HG03175 (cell line): ENCODE measurements at regions not wholly inside any gene's neighbourhood (a gene's known extent, or its start where the extent isn't known, plus 50 kb on each side); places are given as distances from the start of the nearest gene placed in this dataset.
A peak's percentile ranks its signal among the peaks of the same experiment; 100 is the strongest.
"Not testable (repeated sequence)": the region's sequence is repeated elsewhere in the genome, so short reads cannot be mapped to it uniquely, and the experiment has no call there.

Experiments
- ATAC-seq: cut with Tn5 transposase; IDR thresholded peaks from one replicate; pipeline ENCODE4 v1.9.1; 2021; ENCODE audit warnings: mild to moderate bottlenecking, moderate library complexity; ENCODE audit not compliant: unreplicated experiment

DNA sequence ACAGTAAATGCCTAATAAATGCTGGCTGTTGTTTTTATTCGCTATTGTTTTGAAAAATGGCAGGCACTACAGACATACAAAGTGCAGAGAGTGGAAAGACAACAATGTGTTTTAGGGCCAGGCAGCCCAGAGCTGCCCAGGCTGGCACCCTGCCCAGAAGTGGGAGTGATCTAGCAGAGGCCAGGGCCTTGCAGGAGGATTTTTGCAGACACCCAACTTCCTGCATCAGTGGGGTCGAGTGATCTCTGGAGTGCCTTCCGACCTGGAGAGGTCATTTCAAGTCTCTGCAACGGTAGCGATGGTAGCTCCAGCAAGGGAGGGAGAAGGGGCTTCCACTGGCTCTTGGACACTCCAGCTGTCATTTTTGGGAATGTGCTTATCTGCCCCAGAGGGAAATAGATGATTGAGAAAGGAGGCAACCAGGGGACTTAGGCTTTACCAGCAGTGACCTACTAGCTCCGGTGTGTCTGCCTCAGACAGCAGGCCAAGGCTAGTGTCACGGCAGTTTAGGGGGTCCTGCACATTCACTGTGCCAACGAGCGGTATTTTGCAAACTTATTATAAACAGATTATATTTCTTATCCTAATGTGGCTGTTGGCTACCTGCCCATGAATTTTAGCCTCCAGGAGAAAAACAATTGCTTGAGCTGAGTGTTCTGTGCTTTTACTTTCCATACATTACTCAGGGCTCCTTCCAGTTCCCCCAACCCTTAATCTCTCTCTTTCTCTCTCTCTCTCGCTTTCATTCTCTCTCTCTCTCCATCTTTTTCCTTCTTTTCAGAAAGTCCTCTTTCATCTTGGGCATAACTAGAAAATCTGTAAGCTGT, 153.9 kb upstream of the PLGLB2 start:
- not testable (repeated sequence) for ATAC-seq

DNA sequence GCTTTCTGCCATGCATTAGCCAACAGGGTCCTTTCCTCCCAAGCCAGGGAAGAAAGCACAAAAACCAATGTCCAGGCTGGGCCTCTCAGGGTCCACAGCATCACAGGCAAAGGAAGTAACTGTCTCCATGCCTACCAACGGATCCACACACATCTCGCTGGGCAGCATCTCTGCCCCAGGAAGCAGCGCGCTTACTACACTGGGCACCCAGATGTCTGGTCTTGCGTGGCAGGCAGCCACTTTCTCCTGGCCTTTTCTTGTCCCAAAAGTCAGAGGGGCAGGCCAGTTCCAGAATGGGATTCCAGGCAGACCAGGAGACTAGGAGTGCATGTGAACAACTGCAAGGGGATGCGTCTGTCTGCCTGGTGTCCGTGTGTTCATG, 153.3 kb upstream of the PLGLB2 start:
- ATAC-seq: not testable (repeated sequence)

DNA sequence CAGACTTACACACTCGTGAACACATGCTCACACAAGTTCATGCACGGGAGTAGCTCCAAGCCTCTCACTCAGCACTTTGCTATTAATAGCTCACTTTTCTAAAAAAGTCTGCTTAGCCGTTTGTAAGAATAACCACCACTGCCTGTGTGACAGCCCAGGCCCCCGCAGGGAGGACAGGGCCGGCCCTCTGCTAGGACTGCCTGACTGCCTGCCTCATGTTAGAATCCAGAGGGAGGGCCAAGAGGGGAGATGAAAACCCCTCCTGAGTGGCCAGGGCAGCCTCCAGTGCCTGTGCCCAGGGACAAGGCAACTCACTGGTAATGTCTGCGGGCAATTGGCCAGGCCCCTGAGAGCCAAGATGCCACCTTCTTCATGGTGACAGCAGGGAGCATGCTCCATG, 152.9 kb upstream of the PLGLB2 start:
- ATAC-seq: not testable (repeated sequence)

DNA sequence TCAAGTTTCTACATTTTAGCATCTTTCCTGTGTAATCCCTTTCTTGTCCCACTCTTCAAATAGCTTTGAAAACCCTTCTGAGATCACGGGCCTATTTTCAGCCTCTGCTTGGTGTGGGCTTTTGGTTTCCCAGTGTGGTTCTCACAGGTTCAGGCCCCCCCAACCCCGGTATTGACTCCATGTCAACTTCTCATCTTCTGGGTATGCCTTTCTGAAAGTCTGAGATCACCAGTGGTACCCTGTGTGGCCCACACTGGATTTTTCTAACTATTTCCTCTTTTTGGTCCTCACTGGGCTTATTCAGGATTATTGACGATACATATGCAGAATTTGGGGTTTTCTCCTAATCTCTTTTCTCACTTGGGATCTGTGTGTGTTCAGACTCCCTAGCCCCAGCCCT, 146.9 kb upstream of the PLGLB2 start:
- ATAC-seq: not testable (repeated sequence)

DNA sequence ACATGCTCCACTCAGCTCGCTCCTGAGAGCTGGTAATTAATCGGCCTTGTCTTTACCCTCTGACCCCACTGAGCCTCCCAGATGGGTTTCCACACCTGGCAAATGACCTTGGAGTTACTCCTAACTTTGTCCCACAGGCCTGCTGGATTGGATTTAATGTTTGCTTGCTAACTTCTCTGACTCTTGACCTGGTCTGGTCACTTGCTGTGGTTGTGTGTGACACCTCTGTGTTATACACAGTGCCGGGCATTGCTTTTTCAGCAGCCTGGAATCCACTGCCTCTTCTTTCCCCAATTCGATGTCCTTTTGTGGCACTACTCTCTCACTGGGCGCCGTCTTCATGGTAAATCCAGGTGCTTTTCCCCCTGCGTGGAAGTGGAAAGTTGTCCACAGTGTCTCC, 145.8 kb upstream of the PLGLB2 start:
- not testable (repeated sequence) for ATAC-seq

DNA sequence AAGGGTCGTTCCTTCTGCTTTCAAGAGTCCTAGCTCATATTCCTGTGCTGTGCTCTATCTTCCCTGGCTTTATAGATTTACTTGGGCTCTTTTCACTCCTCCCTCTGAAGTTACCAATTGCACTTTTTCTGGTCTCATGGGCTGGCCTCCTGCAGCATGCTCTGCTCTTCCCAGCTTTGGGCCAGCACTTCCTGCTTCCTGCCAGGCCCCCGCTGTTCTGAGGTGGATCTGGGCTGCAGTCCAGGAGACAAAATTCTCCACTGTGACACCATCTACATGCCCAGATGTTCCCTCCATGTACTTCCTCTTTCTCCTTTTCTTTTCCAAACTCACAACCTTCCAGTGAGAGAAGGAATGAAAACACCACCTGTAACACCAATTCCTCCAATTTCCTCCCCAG, 145.2 kb upstream of the PLGLB2 start:
- not testable (repeated sequence) for ATAC-seq

DNA sequence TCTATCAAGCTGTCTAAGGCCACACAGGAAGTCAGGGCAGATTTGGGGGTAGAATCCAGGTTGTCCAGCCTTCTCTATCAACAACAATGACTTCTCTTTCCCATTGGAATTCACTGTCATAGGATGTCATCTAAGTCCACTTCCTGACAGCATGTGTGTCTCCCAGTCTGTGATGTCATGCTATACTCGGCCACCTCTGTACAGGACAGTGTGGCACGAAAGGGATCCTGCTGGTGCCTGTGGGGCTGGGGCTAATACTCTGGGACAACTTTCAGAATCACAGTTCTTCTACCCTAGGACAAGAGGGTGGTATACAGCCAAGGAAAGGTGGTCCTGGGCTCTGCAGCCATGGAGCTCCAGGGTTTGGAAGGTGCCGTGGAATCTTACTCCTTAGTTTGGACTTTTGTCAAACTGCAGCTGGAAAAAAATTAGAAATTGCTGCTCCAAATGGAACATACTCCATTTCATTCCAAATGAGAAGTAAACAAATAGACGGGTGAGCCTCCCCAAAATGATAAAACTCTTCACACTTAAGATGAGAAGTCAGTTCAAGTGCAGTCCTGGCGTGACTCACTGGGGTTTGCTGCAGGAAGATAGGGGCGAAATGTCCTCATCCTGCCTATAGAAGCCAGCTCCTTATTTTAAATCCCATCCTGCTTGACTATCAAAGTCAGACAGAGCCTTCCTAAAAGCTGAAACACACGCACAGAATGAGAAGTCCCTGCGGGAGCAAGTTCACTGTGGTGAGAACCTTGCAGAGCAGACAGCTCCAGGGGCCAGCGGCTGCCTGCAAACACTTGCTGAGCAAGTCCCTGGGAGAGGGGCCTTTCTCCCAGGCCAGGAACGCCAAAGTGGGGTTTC, 144.2 kb upstream of the PLGLB2 start:
- ATAC-seq: not testable (repeated sequence)

DNA sequence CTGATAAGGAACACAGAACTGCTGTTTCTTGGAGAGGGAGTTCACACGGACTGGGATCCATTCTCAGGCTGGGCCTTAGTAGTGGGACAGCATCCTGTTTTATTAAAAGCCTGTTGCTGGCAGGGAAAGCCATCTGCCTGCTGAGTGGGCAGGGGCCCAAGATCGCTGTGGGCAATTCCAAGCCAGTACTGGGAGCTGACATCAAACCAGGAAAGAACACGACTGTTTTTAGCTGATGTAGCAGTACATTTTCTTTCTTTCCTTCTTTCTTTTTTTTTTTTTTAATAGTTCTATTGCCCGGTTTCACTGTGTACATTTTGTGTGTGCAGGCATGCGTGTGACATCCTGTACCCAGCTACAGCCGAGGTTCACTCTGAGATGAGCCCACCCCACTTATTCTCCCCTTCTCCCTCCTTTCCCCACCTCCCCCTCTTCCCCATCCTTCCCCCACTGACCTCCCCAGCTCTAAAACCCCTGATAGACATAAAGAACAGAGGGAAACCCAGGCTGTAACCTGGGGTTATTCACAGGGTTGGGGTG, 143.5 kb upstream of the PLGLB2 start:
- not testable (repeated sequence) for ATAC-seq

DNA sequence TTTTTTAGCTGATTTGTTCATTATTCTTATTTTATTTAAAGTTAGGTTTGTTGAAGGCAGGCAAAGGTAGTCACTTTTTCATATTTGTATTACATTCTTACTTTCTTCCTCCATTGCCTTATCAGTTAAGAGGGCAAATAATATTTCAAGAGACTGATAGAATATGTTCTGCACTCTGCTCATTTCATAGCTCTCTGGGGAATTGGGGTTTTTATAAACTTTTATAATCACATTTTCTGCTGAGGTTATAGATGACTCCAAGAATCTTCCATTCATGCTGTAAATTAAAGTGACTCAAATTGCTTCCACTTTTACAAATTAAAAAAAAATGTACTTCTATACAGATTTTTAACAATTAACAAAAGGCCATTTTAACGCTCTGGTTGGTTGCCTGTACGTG, 142.9 kb upstream of the PLGLB2 start:
- ATAC-seq: not testable (repeated sequence)

DNA sequence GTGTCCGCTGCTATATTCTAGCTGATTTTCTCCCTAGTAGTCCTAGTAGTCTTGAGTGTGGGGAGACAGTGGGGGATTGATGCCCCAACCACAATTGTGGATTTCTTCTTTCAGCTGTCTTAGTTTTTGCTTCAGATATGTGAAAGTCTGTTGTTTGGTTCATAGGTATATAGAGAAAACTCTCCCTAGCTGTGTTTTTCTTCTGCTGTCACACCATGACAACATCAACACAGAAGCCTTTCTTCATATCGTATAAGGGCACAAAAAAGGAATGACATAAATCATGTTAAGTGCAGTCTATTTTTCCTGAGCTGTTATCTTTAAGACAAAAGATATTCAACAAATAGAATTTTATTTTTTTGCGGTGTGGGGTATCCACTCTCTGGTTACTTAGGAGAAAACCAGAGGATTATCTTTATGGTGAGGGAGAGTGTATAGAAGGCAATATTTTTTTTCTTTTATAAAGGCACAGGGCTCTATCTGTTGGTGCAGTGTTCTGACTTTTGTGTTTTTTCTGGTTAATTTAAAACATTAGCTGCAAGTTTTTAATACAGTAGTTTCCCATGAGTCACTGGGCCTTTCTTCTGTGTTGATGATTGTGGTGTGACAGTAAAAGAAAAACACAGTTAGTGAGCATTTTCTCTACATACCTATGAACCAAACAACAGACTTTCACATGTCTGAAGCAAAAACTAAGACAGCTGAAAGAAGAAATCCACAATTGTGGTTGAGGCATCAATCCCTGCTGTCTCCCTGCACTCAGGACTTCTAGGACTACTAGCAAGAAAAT, 139.3 kb upstream of the PLGLB2 start:
- ATAC-seq: not testable (repeated sequence)

DNA sequence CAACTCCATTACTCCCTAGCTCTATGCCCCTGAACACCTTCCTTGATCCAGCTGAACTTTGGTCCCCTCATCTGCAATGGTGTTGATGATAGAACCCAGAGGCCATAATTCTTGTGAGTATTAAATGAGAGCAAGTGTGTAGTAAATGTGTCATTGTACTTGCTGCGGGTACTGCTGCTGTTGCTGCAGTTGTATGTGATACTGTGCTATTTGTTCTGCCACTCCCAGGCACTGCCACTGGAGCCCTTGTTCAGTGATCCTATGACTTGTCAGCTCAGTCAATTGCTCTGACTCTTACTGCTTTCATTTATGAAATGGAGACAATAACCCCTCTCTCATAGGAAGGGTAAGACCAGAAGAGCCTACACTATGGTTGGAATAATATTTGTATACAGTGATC, 136.9 kb upstream of the PLGLB2 start:
- ATAC-seq: not testable (repeated sequence)

DNA sequence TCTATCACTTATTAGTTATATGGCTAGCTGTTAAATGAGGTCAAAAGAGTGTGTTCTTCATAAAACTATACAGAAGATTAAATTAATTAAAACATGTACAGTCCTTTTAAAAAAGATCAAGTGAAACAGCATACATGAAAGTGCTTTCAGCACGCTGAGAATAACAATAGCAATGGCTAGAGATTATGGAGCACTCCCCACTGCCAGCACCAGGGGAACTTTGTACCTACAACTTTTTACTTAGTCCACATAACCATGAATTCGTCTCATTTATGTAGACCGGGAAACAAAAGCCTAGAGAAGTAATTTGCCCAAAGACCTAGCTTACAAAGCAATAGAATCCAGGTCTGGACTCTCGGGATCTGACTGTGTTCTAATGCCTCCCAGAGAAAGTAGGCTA, 136.5 kb upstream of the PLGLB2 start:
- ATAC-seq: not testable (repeated sequence)

DNA sequence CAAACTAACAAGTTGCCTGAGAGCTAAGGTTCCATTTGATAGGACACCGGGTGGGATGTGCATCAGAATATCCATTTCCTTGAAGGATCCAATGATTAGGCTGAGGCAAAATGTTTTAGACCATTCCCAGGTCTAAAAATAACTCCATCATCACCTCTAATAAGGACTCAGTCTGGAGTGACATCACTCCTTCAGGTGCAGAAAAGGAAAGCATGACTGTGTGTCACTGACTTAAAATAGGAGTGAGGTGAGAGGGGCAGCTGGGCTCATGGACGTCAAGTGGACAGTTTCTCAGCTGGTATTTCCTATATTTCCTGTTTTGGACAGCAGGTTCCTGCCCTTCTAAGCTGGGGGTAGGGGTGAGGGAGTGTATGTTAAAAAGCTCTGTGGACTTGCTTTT, 135.9 kb upstream of the PLGLB2 start:
- not testable (repeated sequence) for ATAC-seq

DNA sequence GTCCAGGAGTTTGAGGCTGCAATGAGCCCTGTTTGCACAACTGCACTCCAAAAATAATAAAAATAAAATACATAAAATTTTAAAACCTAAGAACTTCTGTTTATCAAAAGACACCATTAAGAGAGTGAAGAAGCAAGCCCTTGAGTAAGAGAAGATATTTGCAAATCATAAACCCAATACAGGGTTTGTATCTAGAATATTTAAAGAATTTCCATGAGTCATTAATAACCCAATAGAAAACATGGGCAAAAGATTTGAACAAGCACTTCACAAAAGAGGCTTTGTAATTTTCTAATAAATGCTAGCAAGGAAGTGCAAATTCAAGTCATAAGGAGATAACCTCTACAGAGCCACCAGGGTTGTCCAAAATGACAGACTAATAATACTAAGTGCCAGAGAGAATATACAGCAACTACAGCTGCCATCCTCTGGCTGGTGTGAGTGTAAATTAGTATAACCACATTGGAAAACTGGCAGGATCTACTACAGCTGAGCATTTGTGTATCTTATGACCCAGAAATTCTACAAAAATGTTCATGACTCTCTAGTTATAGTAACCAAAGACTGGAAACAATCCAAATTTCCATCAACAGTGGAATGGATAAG, 133.0 kb upstream of the PLGLB2 start:
- not testable (repeated sequence) for ATAC-seq

DNA sequence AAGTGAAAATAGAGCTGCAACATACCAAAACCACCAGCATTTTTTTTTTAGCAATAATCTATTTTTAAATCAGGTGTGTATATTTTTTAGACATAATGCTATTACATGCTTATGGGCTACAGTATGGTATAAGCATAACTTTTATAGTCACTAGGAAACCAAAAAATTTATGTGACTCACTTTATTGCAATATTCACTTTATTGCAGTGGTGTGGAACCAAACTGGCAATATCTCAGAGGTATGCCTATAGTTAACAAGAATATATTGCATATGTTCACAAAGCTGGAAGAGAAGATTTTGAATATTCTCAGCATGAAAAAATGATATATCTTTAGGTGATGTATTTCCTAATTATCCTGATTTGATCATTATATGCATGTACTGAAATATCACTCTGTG, 128.8 kb upstream of the PLGLB2 start:
- ATAC-seq: not testable (repeated sequence)

DNA sequence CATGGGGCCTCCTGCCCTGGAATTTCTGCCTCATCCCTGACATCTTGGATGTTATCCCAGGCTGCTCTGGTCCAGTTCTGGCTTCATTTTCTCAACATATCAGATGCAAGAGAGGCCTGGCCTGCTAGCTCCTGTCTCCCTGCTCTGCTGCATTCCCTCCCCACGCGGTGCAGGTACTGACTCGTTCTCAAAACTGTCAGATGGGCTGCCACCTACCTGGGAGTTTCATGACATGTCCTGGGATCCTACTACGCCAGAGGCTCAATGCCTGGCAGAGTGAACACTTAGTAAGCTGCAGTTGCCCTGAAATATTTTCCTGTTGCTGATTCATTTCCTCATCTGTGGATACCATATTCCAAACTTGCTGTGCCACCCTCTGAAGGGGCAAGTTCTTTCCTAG, 126.7 kb upstream of the PLGLB2 start:
- not testable (repeated sequence) for ATAC-seq

DNA sequence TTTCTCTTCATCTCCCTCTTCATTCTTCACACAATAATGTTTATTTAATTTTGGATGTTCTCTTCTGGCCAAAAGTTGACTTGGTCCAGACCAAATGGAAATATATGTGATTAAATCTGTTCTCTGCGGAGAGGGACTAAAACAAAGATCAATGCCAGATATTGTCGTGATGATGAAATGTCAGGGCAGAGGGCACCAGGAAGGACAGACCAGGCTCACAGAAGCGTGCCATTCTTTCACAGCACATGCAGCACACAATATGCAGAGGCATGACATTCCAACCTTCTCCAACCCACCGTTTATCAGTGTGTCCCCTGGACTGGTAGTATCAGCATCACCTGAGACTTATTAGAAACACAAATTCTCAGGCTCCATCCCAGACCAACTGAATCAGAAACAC, 125.2 kb upstream of the PLGLB2 start:
- not testable (repeated sequence) for ATAC-seq

DNA sequence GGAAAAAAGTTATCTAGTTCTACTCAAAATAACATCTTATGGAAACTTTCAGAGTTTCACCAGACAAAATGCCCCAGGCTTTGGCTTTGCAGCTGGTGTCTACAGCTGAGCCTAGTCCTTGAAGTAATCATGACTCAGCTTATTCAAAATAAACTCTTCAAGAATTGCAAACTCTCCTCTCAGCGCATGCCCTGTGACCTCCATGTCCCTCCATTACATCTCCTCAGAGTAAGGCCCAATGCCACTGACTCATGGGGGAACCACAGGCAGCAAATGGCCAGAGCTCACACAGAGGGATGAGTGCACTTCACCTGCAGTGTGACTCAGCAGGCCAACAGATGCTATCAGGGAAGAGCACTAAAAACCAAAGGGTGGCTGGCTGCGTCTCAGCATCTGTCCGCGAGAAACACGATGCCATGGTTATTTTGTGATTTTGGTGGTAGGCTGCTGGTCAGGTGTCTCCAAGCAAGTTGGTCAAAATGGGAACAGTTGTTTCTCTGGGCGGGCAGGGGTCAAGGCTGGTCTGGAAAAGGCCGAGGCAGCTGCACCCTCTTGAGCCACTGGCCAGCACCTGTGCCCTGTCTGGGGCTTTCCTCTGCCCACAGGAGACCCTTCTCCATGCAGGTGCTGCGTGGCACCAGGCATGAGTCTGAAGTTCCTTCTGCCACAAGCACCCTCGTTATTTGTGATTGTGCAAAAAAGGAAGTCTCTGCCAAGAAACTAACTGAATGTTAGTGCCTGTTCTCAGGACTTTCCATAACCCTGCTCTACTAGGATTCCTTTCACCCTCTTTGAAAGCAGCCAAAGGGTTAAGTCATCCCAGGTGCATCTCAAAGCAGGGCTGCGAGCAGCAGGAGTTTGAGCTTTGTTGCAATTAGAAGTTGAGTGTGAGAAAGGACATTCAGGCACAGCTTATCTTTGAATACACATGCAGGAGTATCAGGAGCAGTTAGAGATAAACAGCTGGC, 118.1 kb upstream of the PLGLB2 start:
- not testable (repeated sequence) for ATAC-seq

DNA sequence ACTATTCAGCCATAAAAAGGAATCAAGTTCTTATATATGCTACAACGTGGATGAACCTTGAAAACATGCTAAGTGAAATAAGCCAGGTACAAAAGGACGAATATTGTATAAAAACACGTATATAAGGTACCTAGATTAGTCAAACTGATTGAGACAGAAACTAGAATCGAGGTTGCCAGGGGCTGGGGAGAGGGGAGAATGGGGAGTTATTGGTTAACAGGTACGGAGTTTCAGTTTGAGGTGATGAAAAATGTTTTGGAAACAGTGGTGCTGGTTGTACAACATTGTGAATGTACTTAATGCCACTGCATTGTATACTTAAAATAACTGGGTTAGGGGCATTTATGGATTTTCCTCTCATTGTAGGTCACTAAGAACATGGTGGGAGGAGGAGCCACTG, 117.0 kb upstream of the PLGLB2 start:
- peak; percentile 55 for ATAC-seq
